ENCODE measurements at regions not wholly inside any gene's neighbourhood (a gene's known extent, or its start where the extent isn't known, plus 50 kb on each side); places are given as distances from the start of the nearest gene placed in this dataset.

DNA sequence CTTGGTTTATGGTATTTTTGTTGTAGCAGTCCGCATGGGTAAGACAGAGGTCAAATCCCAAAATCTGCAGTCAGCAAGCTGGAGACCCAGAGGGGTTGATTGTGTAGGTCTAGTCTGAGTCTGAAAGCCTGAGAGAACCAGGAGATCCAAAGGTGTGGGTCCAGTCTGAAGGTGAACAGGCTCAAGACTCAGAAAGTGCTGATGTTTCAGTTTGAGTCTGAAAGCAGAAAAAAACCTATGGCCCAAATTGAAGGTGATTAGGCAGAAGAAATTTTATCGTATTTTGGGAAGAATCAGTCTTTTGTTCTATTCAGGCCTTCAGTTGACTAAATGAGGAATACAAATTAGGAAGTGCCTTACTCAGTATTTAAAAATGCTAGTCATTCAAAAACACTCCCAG, 807.8 kb upstream of the FOXG1 start:
- TF ChIP-seq, protein P1, sequence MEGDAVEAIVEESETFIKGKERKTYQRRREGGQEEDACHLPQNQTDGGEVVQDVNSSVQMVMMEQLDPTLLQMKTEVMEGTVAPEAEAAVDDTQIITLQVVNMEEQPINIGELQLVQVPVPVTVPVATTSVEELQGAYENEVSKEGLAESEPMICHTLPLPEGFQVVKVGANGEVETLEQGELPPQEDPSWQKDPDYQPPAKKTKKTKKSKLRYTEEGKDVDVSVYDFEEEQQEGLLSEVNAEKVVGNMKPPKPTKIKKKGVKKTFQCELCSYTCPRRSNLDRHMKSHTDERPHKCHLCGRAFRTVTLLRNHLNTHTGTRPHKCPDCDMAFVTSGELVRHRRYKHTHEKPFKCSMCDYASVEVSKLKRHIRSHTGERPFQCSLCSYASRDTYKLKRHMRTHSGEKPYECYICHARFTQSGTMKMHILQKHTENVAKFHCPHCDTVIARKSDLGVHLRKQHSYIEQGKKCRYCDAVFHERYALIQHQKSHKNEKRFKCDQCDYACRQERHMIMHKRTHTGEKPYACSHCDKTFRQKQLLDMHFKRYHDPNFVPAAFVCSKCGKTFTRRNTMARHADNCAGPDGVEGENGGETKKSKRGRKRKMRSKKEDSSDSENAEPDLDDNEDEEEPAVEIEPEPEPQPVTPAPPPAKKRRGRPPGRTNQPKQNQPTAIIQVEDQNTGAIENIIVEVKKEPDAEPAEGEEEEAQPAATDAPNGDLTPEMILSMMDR (IDR thresholded peaks at IDR 0.05; ENCODE audit: poor library complexity, severe bottlenecking) = no peak
- H3K4me1 ChIP-seq (ENCODE audit: insufficient read depth, poor library complexity, severe bottlenecking) = no peaks in the 10 kb centered on the region
- H3K4me3 ChIP-seq (ENCODE audit: severe bottlenecking) = no peak overlapping the region
- H3K36me3 ChIP-seq (ENCODE audit: low read depth) = no peaks in the 10 kb centered on the region
- DNase-seq (ENCODE audit: low spot score) (no peak), ATAC-seq (ENCODE audit: low read depth) (no peak)
- H3K27me3 ChIP-seq (ENCODE audit: insufficient read depth, poor library complexity, severe bottlenecking) = peaks cover 3% of the 10 kb centered on the region
- H3K9me3 ChIP-seq (ENCODE audit: severe bottlenecking) = no peaks in the 10 kb centered on the region
- no peak overlapping the region for H3K27ac ChIP-seq (ENCODE audit: poor library complexity, severe bottlenecking)

DNA sequence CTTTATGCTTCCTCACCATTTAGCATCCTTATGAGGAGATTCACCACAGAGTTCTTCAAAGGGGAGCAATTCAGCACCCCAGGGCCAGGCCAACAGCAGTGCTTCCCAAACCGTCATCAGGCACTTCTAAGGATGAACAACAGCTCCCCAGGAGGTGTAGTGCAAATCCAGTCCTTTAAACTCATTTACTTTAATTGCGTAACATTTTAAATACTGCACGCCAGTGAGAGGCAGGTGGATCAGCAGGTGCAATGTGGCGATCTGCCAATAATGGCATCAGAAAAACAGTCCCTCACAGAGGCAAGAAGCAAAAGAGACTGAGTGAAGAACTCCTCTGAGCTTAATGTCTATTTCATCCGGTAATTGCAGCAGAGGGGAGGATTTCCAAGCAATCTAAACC, 770.9 kb upstream of the FOXG1 start:
- no peak for DNase-seq (ENCODE audit: low spot score)

DNA sequence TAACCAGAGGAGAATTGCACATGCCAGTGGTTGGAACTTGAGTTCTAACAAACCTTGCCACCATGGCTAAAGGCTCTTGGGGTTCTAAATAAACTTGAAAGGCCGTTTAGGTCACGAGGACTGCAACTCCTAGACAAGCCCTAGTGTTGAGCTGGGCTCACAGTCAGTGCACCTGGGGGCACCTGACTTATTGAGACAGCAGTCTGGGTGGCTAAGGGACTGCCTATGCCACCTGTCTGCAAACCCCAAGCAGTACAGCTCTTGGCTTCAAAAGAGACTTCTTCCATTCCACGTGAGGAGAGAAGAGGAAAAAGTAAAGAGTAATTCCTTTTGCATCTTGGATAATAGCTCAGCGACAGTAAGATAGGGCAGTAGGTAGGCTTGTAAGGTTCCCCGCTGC, 765.6 kb upstream of the FOXG1 start:
- Histone ChIP-seq H3K4me1 (ENCODE audit: insufficient read depth, poor library complexity, severe bottlenecking) (no peaks in the 10 kb centered on the region), H3K9me3 (ENCODE audit: severe bottlenecking) (no peaks in the 10 kb centered on the region), H3K36me3 (ENCODE audit: low read depth) (no peaks in the 10 kb centered on the region), H3K4me3 (ENCODE audit: severe bottlenecking) (no peak overlapping the region), H3K27ac (ENCODE audit: poor library complexity, severe bottlenecking) (no peak overlapping the region), H3K27me3 (ENCODE audit: insufficient read depth, poor library complexity, severe bottlenecking) (peaks cover 9% of the 10 kb centered on the region)
- DNase-seq (ENCODE audit: low spot score) (no peak), ATAC-seq (ENCODE audit: low read depth) (no peak)
- TF ChIP-seq, protein P1 (IDR thresholded peaks at IDR 0.05; ENCODE audit: poor library complexity, severe bottlenecking) = no peak

More for the DNA sequence above, 770.9 kb upstream of the FOXG1 start:
- no peak for ATAC-seq (ENCODE audit: low read depth)
- Histone ChIP-seq H3K27ac (ENCODE audit: poor library complexity, severe bottlenecking) (no peak overlapping the region), H3K4me3 (ENCODE audit: severe bottlenecking) (no peak overlapping the region), H3K4me1 (ENCODE audit: insufficient read depth, poor library complexity, severe bottlenecking) (no peaks in the 10 kb centered on the region), H3K9me3 (ENCODE audit: severe bottlenecking) (no peaks in the 10 kb centered on the region), H3K36me3 (ENCODE audit: low read depth) (no peaks in the 10 kb centered on the region), H3K27me3 (ENCODE audit: insufficient read depth, poor library complexity, severe bottlenecking) (peaks cover 32% of the 10 kb centered on the region)
- TF ChIP-seq, protein P1 (IDR thresholded peaks at IDR 0.05; ENCODE audit: poor library complexity, severe bottlenecking) = no peak

DNA sequence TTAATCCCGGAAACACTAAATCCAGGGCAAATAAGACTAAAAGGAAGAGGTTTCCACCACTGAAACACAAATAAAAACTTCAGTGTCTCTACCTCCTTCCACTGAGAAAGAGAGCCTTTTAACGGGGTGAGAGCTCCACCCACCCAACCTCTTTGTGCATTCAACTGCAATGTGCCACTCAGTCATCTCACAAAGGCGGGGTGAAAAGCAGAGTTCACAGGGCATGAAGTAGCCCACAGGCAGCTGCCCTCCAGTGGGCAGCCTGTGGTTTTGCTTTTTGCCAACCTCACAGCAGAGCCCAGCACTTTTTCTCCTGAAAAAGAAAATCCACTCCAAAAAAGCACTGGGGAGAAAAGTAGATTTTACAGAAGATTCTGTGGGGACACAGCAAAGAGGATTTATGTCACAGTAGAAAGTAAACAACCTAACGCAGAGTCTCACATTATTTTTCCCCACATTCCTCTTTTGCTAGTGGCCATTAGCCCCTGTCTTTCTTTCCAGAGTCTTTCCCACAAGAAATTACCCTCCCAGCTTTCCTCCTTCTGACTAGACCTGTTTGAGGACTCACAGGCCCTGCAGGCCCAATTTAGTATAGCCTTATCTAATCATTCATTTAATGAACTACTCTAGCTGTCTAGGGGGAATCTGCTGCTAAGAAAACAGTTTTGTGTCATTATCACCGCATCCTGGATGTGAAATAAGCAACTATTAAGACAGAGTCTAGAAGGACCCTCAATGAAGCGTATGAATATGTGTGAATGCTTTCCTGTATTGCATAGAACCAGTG, 753.8 kb upstream of the FOXG1 start:
- H3K27ac ChIP-seq (ENCODE audit: poor library complexity, severe bottlenecking) = no peak overlapping the region
- peaks cover 27% of the 10 kb centered on the region for H3K27me3 ChIP-seq (ENCODE audit: insufficient read depth, poor library complexity, severe bottlenecking)
- H3K36me3 ChIP-seq (ENCODE audit: low read depth) = no peaks in the 10 kb centered on the region
- ATAC-seq (ENCODE audit: low read depth) (no peak; the same call in 2 of the 3 replicates), DNase-seq (ENCODE audit: low spot score) (no peak)
- H3K9me3 ChIP-seq (ENCODE audit: severe bottlenecking) = no peaks in the 10 kb centered on the region
- H3K4me3 ChIP-seq (ENCODE audit: severe bottlenecking) = no peak overlapping the region
- no peaks in the 10 kb centered on the region for H3K4me1 ChIP-seq (ENCODE audit: insufficient read depth, poor library complexity, severe bottlenecking)
- TF ChIP-seq, protein P1 (IDR thresholded peaks at IDR 0.05; ENCODE audit: poor library complexity, severe bottlenecking) = no peak

DNA sequence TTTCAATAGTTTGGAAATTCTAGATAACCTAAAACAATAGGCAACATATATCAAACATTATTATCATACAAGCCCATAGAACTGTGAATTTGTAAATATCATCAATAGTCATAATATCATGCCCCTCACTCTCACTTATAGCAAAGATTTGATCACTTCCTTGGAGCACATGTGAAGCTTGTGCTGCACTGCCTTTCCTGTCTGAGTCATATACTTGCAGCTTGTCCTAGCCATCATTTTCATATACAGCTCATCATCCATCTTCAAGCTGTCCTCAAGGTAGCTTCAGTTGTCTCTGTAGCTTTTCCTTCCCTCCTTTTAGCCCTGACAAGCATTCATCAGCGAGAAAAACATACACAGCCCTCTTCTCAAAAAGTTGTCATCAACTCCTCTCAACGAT, 746.5 kb upstream of the FOXG1 start:
- no peak overlapping the region for H3K27ac ChIP-seq (ENCODE audit: poor library complexity, severe bottlenecking)
- no peaks in the 10 kb centered on the region for H3K4me1 ChIP-seq (ENCODE audit: insufficient read depth, poor library complexity, severe bottlenecking)
- no peak overlapping the region for H3K4me3 ChIP-seq (ENCODE audit: severe bottlenecking)
- TF ChIP-seq, protein P1 (IDR thresholded peaks at IDR 0.05; ENCODE audit: poor library complexity, severe bottlenecking) = no peak
- ATAC-seq (ENCODE audit: low read depth) (peak; percentile 58; the same call in 2 of the 3 replicates), DNase-seq (ENCODE audit: low spot score) (no peak)
- H3K27me3 ChIP-seq (ENCODE audit: insufficient read depth, poor library complexity, severe bottlenecking) = peaks cover 28% of the 10 kb centered on the region
- H3K9me3 ChIP-seq (ENCODE audit: severe bottlenecking) = no peaks in the 10 kb centered on the region
- H3K36me3 ChIP-seq (ENCODE audit: low read depth) = no peaks in the 10 kb centered on the region; the same call in 1 of the 2 replicates
